IMR-90 (cell line): ENCODE measurements at regions not wholly inside any gene's neighbourhood (a gene's known extent, or its start where the extent isn't known, plus 50 kb on each side); places are given as distances from the start of the nearest gene placed in this dataset.

Experiments used
- ATAC-seq: fragments of 200-7000 bp; cut with Tn5 transposase; 2 replicates; pipeline ENCODE4 v1.9.1; 2020; ENCODE audit warnings: low read depth, mild to moderate bottlenecking, moderate library complexity
- BruUV-seq: library from RNA; stranded (reverse); fragments of 400-500 nt; replicated peaks from 2 replicates; lab custom pipeline; 2021; lab: Mats Ljungman, UMichigan
- CTCF ChIA-PET: fragments of 300-600 bp; formaldehyde crosslinking; extraction: SDS; loops from one replicate; lab custom pipeline; 2021; ENCODE audit warnings: antibody characterized with exemption; lab: Yijun Ruan, JAX
- POLR2A ChIA-PET: fragments of 300-600 bp; sonication (Branson Sonifier 250); formaldehyde crosslinking; loops from one replicate; lab custom pipeline; 2022; ENCODE audit warnings: antibody characterized with exemption; ENCODE audit not compliant: unreplicated experiment; lab: Charles Lee
- DNase-seq: peaks from one replicate; pipeline ENCODE4 v3.0.0; 2013
- H2AFZ ChIP-seq: replicated peaks from 2 replicates; pipeline ENCODE3; 2013; ENCODE audit warnings: low read length, mild to moderate bottlenecking; ENCODE audit not compliant: poor library complexity
- H2AK5ac ChIP-seq: 2 replicates; pipeline ENCODE4 v1.6.1; 2013; ENCODE audit warnings: low read depth, low read length, inconsistent platforms
- H2AK9ac ChIP-seq: replicated peaks from 2 replicates; pipeline ENCODE3; 2013; ENCODE audit warnings: mild to moderate bottlenecking, low read depth, low read length, moderate library complexity; ENCODE audit not compliant: poor library complexity
- H2BK120ac ChIP-seq: 2 replicates; pipeline ENCODE4 v1.6.1; 2013; ENCODE audit warnings: low read depth, low read length, inconsistent platforms
- H2BK15ac ChIP-seq: 3 replicates; pipeline ENCODE4 v1.6.1; 2013; ENCODE audit warnings: low read depth, low read length, inconsistent platforms
- H2BK20ac ChIP-seq: 2 replicates; pipeline ENCODE4 v1.6.1; 2013; ENCODE audit warnings: low read depth, mild to moderate bottlenecking, inconsistent platforms, low read length, moderate library complexity
- H2BK5ac ChIP-seq: 2 replicates; pipeline ENCODE4 v1.6.1; 2013; ENCODE audit warnings: mild to moderate bottlenecking, low read depth, low read length, inconsistent platforms; ENCODE audit not compliant: poor library complexity, severe bottlenecking
- H3K14ac ChIP-seq: replicated peaks from 2 replicates; pipeline ENCODE4 v1.6.1; 2013; ENCODE audit warnings: low read depth, low read length, inconsistent platforms
- H3K18ac ChIP-seq: 2 replicates; pipeline ENCODE4 v1.6.1; 2013; ENCODE audit warnings: low read depth, low read length, control low read depth
- H3K23ac ChIP-seq: 2 replicates; pipeline ENCODE4 v1.6.1; 2013; ENCODE audit warnings: low read depth, low read length, inconsistent platforms
- H3K27ac ChIP-seq: 2 replicates; pipeline ENCODE4 v1.5.1; 2013; ENCODE audit warnings: mild to moderate bottlenecking, control low read depth, low read length; ENCODE audit not compliant: insufficient read depth
- H3K27me3 ChIP-seq: 2 replicates; pipeline ENCODE4 v1.6.1; 2013; ENCODE audit warnings: low read length; ENCODE audit not compliant: control insufficient read depth, insufficient read depth
- H3K36me3 ChIP-seq: 2 replicates; pipeline ENCODE4 v1.6.1; 2013; ENCODE audit warnings: low read length, mixed read lengths; ENCODE audit not compliant: control insufficient read depth, insufficient read depth
- H3K4ac ChIP-seq: 2 replicates; pipeline ENCODE4 v1.6.1; 2013; ENCODE audit warnings: low read depth, low read length, inconsistent platforms
- H3K4me1 ChIP-seq: 2 replicates; pipeline ENCODE4 v1.6.1; 2013; ENCODE audit warnings: low read length, mixed read lengths; ENCODE audit not compliant: control insufficient read depth, insufficient read depth
- H3K4me2 ChIP-seq: 2 replicates; pipeline ENCODE4 v1.6.1; 2013; ENCODE audit warnings: low read depth, mild to moderate bottlenecking, control low read depth, low read length, moderate library complexity
- H3K4me3 ChIP-seq: 2 replicates; pipeline ENCODE4 v1.5.1; 2013; ENCODE audit warnings: low read depth, mild to moderate bottlenecking, control low read depth, low read length, moderate library complexity; ENCODE audit not compliant: insufficient read depth
- H3K56ac ChIP-seq: 2 replicates; pipeline ENCODE4 v1.6.1; 2013; ENCODE audit warnings: low read length, inconsistent platforms; ENCODE audit not compliant: insufficient read depth; ENCODE audit errors: extremely low read depth
- H3K79me1 ChIP-seq, 2 experiments: 2 replicates each; pipeline ENCODE4 v1.6.1; 2013; ENCODE audit warnings: low read length in 2 of 2, inconsistent platforms in 1 of 2, low read depth in 1 of 2
- H3K9ac ChIP-seq: 2 replicates; pipeline ENCODE4 v1.6.1; 2013; ENCODE audit warnings: low read depth, low read length, control low read depth
- H3K9me1 ChIP-seq: 2 replicates; pipeline ENCODE4 v1.6.1; 2013; ENCODE audit warnings: low read length, inconsistent platforms; ENCODE audit not compliant: insufficient read depth
- H3K9me3 ChIP-seq: 2 replicates; pipeline ENCODE4 v1.6.1; 2013; ENCODE audit warnings: low read length; ENCODE audit not compliant: control insufficient read depth, insufficient read depth
- H4K20me1 ChIP-seq: 2 replicates; pipeline ENCODE4 v1.6.1; 2013; ENCODE audit warnings: low read length, inconsistent platforms; ENCODE audit not compliant: insufficient read depth
- H4K5ac ChIP-seq: 2 replicates; pipeline ENCODE4 v1.6.1; 2013; ENCODE audit warnings: mild to moderate bottlenecking, low read depth, low read length, control low read depth
- H4K8ac ChIP-seq, 2 experiments: 2 replicates each; pipeline ENCODE4 v1.6.1; 2013; ENCODE audit warnings: low read depth in 2 of 2, low read length in 2 of 2, control low read depth in 1 of 2, inconsistent platforms in 1 of 2
- H4K91ac ChIP-seq: 2 replicates; pipeline ENCODE4 v1.6.1; 2013; ENCODE audit warnings: low read depth, low read length, inconsistent platforms; ENCODE audit not compliant: insufficient read depth
- BHLHE40 ChIP-seq: fragments of 150-350 bp; IDR thresholded peaks from 2 replicates; pipeline ENCODE4 v1.6.1; 2016; ENCODE audit warnings: mild to moderate bottlenecking, low read depth, low read length
- CTCF ChIP-seq: conservative IDR thresholded peaks from 2 replicates; pipeline ENCODE4 v1.5.1; 2012; ENCODE audit warnings: mild to moderate bottlenecking, low read depth, low read length, improper control_type of control experiment
- ELK1 ChIP-seq: fragments of 150-350 bp; IDR thresholded peaks from 2 replicates; pipeline ENCODE4 v1.6.1; 2016; ENCODE audit warnings: low read depth, mild to moderate bottlenecking, low read length, moderate library complexity, borderline replicate concordance
- FOS ChIP-seq: fragments of 150-350 bp; IDR thresholded peaks from 2 replicates; pipeline ENCODE4 v1.6.1; 2016; ENCODE audit warnings: low read depth, low read length
- MAFK ChIP-seq: IDR thresholded peaks from 2 replicates; pipeline ENCODE4 v1.6.1; 2012; ENCODE audit warnings: low read depth, low read length, improper control_type of control experiment
- MAZ ChIP-seq: IDR thresholded peaks from 2 replicates; pipeline ENCODE4 v1.6.1; 2012; ENCODE audit warnings: low read depth, mild to moderate bottlenecking, low read length, improper control_type of control experiment, moderate library complexity, borderline replicate concordance
- RAD21 ChIP-seq: IDR thresholded peaks from 2 replicates; pipeline ENCODE4 v1.6.1; 2012; ENCODE audit warnings: low read length, improper control_type of control experiment
- RCOR1 ChIP-seq: IDR thresholded peaks from 2 replicates; pipeline ENCODE4 v1.6.1; 2012; ENCODE audit warnings: mild to moderate bottlenecking, low read length, improper control_type of control experiment; ENCODE audit not compliant: insufficient replicate concordance
- WGBS, 2 experiments: methylation state at CpG; one replicate each; pipeline versions ENCODE4 v1.1.5 to v1.1.7; 2013; ENCODE audit warnings: missing lambda C conversion rate in 2 of 2; ENCODE audit not compliant: insufficient read length in 1 of 2; ENCODE audit errors: extremely low coverage in 2 of 2; 5-methylcytosine and 5-hydroxymethylcytosine counted together
- dilution Hi-C: fragments of 300-500 bp; cut with HindIII; formaldehyde crosslinking; loops from one replicate; pipeline ENCODE4 v1.14.3; 2018; ENCODE audit warnings: low sequenced_read_pairs; ENCODE audit not compliant: unreplicated experiment
- in situ Hi-C: fragments of 300-500 bp; cut with MboI; formaldehyde crosslinking; loops from 3 replicates; pipeline ENCODE4 v1.14.3; 2019; ENCODE audit warnings: low sequenced_read_pairs, inconsistent platforms, mixed read lengths
- intact Hi-C: fragments of 100-400 bp; cut with micrococcal nuclease; formaldehyde crosslinking; loops from 2 replicates; pipeline ENCODE4 v1.10.0; 2022

- POLR2A ChIA-PET, result no interaction called here
- Histone ChIP-seq H3K4me1 (no peaks in the 10 kb centered on the region), H3K27me3 (no peaks in the 10 kb centered on the region), H3K23ac (no peak overlapping the region), H3K56ac (no peak overlapping the region), H3K14ac (no peak overlapping the region), H3K27ac (no peak overlapping the region), H3K9me1 (no peaks in the 10 kb centered on the region), H3K18ac (no peak overlapping the region), H2AK9ac (no peak overlapping the region), H4K20me1 (no peaks in the 10 kb centered on the region), H2AK5ac (no peak overlapping the region), H3K79me1 (no peaks in the 10 kb centered on the region), H4K5ac (no peak overlapping the region), H3K9me3 (no peaks in the 10 kb centered on the region), H4K8ac (no peak overlapping the region), H2BK20ac (no peak overlapping the region), H2AFZ (no peak overlapping the region), H3K9ac (no peak overlapping the region), H4K91ac (no peak overlapping the region), H3K4ac (no peak overlapping the region), H3K4me3 (no peak overlapping the region), H3K36me3 (no peaks in the 10 kb centered on the region), H2BK5ac (no peak overlapping the region), H2BK120ac (no peak overlapping the region), H3K4me2 (no peak overlapping the region), H2BK15ac (no peak overlapping the region)
- TF ChIP-seq CTCF, result no peak
- TF ChIP-seq ELK1, result no peak
- TF ChIP-seq RCOR1, result no peak
- TF ChIP-seq MAFK, result no peak
- TF ChIP-seq RAD21, result no peak
- no peak for TF ChIP-seq MAZ
- TF ChIP-seq BHLHE40, result no peak
- no peak for TF ChIP-seq FOS
- intact Hi-C loops, result no loop called here
- dilution Hi-C loops, result no loop called here
- in situ Hi-C loops, result no loop called here
- DNase-seq (no peak), ATAC-seq (no peak)
- WGBS, 2 experiments, result no CpG with 5 or more reads among the region's 2 CpGs
- CTCF ChIA-PET, result no interaction called here
- BruUV-seq, result no TSS peak
These were observed 561.4 kb downstream of the PYDC2 start for GRCh38 chr3:192022412-192022811.
